CD8-positive, alpha-beta memory T cell (primary cell): ENCODE measurements at regions not wholly inside any gene's neighbourhood (a gene's known extent, or its start where the extent isn't known, plus 50 kb on each side); places are given as distances from the start of the nearest gene placed in this dataset.
A peak's percentile ranks its signal among the peaks of the same experiment; 100 is the strongest.

ENCODE experiments used
- CTCF ChIA-PET: fragments of 350-600 bp; sonication (Branson Sonifier 250); formaldehyde crosslinking; loops from one replicate; lab custom pipeline; 2021; ENCODE audit warnings: antibody characterized with exemption; lab: Charles Lee
- POLR2A ChIA-PET: fragments of 350-600 bp; sonication (Branson Sonifier 250); formaldehyde crosslinking; loops from one replicate; lab custom pipeline; 2021; ENCODE audit warnings: antibody characterized with exemption; lab: Charles Lee
- DNase-seq, 5 donors: peaks; one replicate each; pipeline versions ENCODE4 v3.0.0 to v3.0.0-alpha.2; 2020 to 2022; ENCODE audit warnings: mixed read lengths in 1 of 5
- H3K27ac ChIP-seq: one replicate; pipeline ENCODE4 v1.7.0; 2013; ENCODE audit warnings: low read depth, mild to moderate bottlenecking, low read length, moderate library complexity
- H3K27me3 ChIP-seq: 2 replicates; pipeline ENCODE4 v1.7.0; 2013; ENCODE audit warnings: low read length, mild to moderate bottlenecking; ENCODE audit not compliant: insufficient read depth, poor library complexity, severe bottlenecking
- H3K36me3 ChIP-seq: 2 replicates; pipeline ENCODE4 v1.7.0; 2013; ENCODE audit warnings: mild to moderate bottlenecking, low read length, moderate library complexity; ENCODE audit not compliant: insufficient read depth
- H3K4me1 ChIP-seq: 2 replicates; pipeline ENCODE4 v1.7.0; 2013; ENCODE audit warnings: mild to moderate bottlenecking, low read length, moderate library complexity; ENCODE audit not compliant: insufficient read depth
- H3K4me3 ChIP-seq: 2 replicates; pipeline ENCODE4 v1.7.0; 2013; ENCODE audit warnings: mild to moderate bottlenecking, low read length
- H3K9me3 ChIP-seq: 2 replicates; pipeline ENCODE4 v1.7.0; 2013; ENCODE audit warnings: mild to moderate bottlenecking, low read length
- H3K27ac Mint-ChIP-seq, 8 donors: one replicate each; pipeline ENCODE4 v1.8.0; 2020 to 2021; ENCODE audit warnings: mixed read lengths in 8 of 8, mild to moderate bottlenecking in 6 of 8, inconsistent platforms in 3 of 8, moderate library complexity in 3 of 8
- H3K27me3 Mint-ChIP-seq, 2 donors: one replicate each; pipeline ENCODE4 v1.8.0; 2020 to 2021; ENCODE audit warnings: mixed read lengths in 2 of 2, mild to moderate bottlenecking in 1 of 2, moderate library complexity in 1 of 2
- H3K36me3 Mint-ChIP-seq, 3 donors: one replicate each; pipeline ENCODE4 v1.8.0; 2020 to 2021; ENCODE audit warnings: mixed read lengths in 3 of 3, inconsistent platforms in 1 of 3, mild to moderate bottlenecking in 1 of 3
- H3K4me1 Mint-ChIP-seq, 3 donors: one replicate each; pipeline ENCODE4 v1.8.0; 2020 to 2021; ENCODE audit warnings: mixed read lengths in 3 of 3, inconsistent platforms in 1 of 3, mild to moderate bottlenecking in 1 of 3
- H3K4me3 Mint-ChIP-seq, 7 donors: one replicate each; pipeline ENCODE4 v1.8.0; 2020 to 2021; ENCODE audit warnings: mixed read lengths in 7 of 7, mild to moderate bottlenecking in 6 of 7, moderate library complexity in 4 of 7, inconsistent platforms in 2 of 7
- H3K9me3 Mint-ChIP-seq, 5 donors: one replicate each; pipeline ENCODE4 v1.8.0; 2020 to 2022; ENCODE audit warnings: mixed read lengths in 5 of 5, mild to moderate bottlenecking in 3 of 5, moderate library complexity in 2 of 5, inconsistent platforms in 1 of 5

GRCh38 chr10:8304861-8305260 is 250.4 kb downstream of the GATA3 start:
- ChIA-PET CTCF (no interaction called here), POLR2A (no interaction called here)
- H3K36me3 ChIP-seq = no peaks in the 10 kb centered on the region
- no peaks in the 10 kb centered on the region for H3K27me3 ChIP-seq
- Mint-ChIP-seq H3K27me3 (peaks cover 15 to 21% of the 10 kb centered on the region in 2 donors), H3K9me3 (no peaks in the 10 kb centered on the region), H3K27ac (peak overlapping the region in 1 of 8 donors; percentile 33), H3K4me1 (peaks cover 0 to 7% (median 0%) of the 10 kb centered on the region in 3 donors), H3K36me3 (no peaks in the 10 kb centered on the region), H3K4me3 (no peak overlapping the region)
- no peaks in the 10 kb centered on the region for H3K9me3 ChIP-seq
- no peak overlapping the region for H3K4me3 ChIP-seq
- H3K4me1 ChIP-seq = no peaks in the 10 kb centered on the region
- no peak for DNase-seq
- no peak overlapping the region for H3K27ac ChIP-seq

- ChIA-PET CTCF (no interaction called here), POLR2A (no interaction called here)
- Histone ChIP-seq H3K4me1 (no peaks in the 10 kb centered on the region), H3K27me3 (no peaks in the 10 kb centered on the region), H3K27ac (no peak overlapping the region), H3K9me3 (no peaks in the 10 kb centered on the region), H3K4me3 (no peak overlapping the region), H3K36me3 (no peaks in the 10 kb centered on the region)
- DNase-seq = no peak
- peaks cover 15 to 17% of the 10 kb centered on the region in 2 donors for H3K27me3 Mint-ChIP-seq
- H3K4me3 Mint-ChIP-seq = no peak overlapping the region
- H3K4me1 Mint-ChIP-seq = peaks cover 0 to 7% (median 0%) of the 10 kb centered on the region in 3 donors
- peak overlapping the region in 1 of 8 donors; percentile 43 for H3K27ac Mint-ChIP-seq
- H3K36me3 Mint-ChIP-seq = no peaks in the 10 kb centered on the region
- no peaks in the 10 kb centered on the region for H3K9me3 Mint-ChIP-seq
Measured at GRCh38 chr10:8305876-8306652, 251.6 kb downstream of the GATA3 start.

GRCh38 chr10:8306685-8307364 is 252.3 kb downstream of the GATA3 start:
- Mint-ChIP-seq H3K27me3 (peaks cover 15 to 16% of the 10 kb centered on the region in 2 donors), H3K4me3 (no peak overlapping the region), H3K4me1 (peaks cover 0 to 7% (median 0%) of the 10 kb centered on the region in 3 donors), H3K27ac (peak overlapping the region in 1 of 8 donors; percentile 43), H3K36me3 (no peaks in the 10 kb centered on the region), H3K9me3 (no peaks in the 10 kb centered on the region)
- Histone ChIP-seq H3K27me3 (no peaks in the 10 kb centered on the region), H3K9me3 (no peaks in the 10 kb centered on the region), H3K36me3 (no peaks in the 10 kb centered on the region), H3K27ac (no peak overlapping the region), H3K4me3 (no peak overlapping the region), H3K4me1 (no peaks in the 10 kb centered on the region)
- POLR2A ChIA-PET = no interaction called here
- CTCF ChIA-PET = no interaction called here
- no peak for DNase-seq

- Mint-ChIP-seq H3K9me3 (no peaks in the 10 kb centered on the region), H3K27me3 (peaks cover 0 to 2% of the 10 kb centered on the region in 2 donors)
- POLR2A ChIA-PET = no interaction called here
Measured at GRCh38 chr10:8310930-8311329, 256.4 kb downstream of the GATA3 start.

GRCh38 chr10:8311526-8312070 is 257.1 kb downstream of the GATA3 start:
- H3K27ac ChIP-seq = no peak overlapping the region

More at GRCh38 chr10:8310930-8311329, 256.4 kb downstream of the GATA3 start:
- Mint-ChIP-seq H3K27ac (no peak overlapping the region), H3K4me1 (peaks cover 0 to 5% (median 0%) of the 10 kb centered on the region in 3 donors), H3K36me3 (no peaks in the 10 kb centered on the region), H3K4me3 (no peak overlapping the region)
- Histone ChIP-seq H3K36me3 (no peaks in the 10 kb centered on the region), H3K9me3 (no peaks in the 10 kb centered on the region), H3K27me3 (no peaks in the 10 kb centered on the region), H3K4me1 (no peaks in the 10 kb centered on the region), H3K4me3 (no peak overlapping the region), H3K27ac (no peak overlapping the region)
- CTCF ChIA-PET = no interaction called here
- no peak for DNase-seq

GRCh38 chr10:8312079-8312478 is 257.6 kb downstream of the GATA3 start:
- H3K4me3 Mint-ChIP-seq = no peak overlapping the region
- H3K36me3 ChIP-seq = no peaks in the 10 kb centered on the region
- peaks cover 0 to 8% (median 0%) of the 10 kb centered on the region in 3 donors for H3K4me1 Mint-ChIP-seq
- no peak overlapping the region for H3K4me3 ChIP-seq
- CTCF ChIA-PET = no interaction called here
- no peak for DNase-seq
- H3K27ac Mint-ChIP-seq = peak overlapping the region in 1 of 8 donors; percentile 2
- H3K36me3 Mint-ChIP-seq = no peaks in the 10 kb centered on the region
- no peaks in the 10 kb centered on the region for H3K4me1 ChIP-seq
- H3K27me3 Mint-ChIP-seq = peaks cover 0 to 1% of the 10 kb centered on the region in 2 donors
- H3K9me3 ChIP-seq = no peaks in the 10 kb centered on the region
- POLR2A ChIA-PET = no interaction called here
- no peaks in the 10 kb centered on the region for H3K9me3 Mint-ChIP-seq
- no peaks in the 10 kb centered on the region for H3K27me3 ChIP-seq
- H3K27ac ChIP-seq = no peak overlapping the region

More at GRCh38 chr10:8311526-8312070, 257.1 kb downstream of the GATA3 start:
- peak overlapping the region in 1 of 8 donors; percentile 22 for H3K27ac Mint-ChIP-seq
- H3K36me3 ChIP-seq = no peaks in the 10 kb centered on the region
- no peak for DNase-seq
- H3K9me3 Mint-ChIP-seq = no peaks in the 10 kb centered on the region
- H3K4me3 Mint-ChIP-seq = no peak overlapping the region
- no peak overlapping the region for H3K4me3 ChIP-seq
- H3K4me1 Mint-ChIP-seq = peaks cover 0 to 8% (median 0%) of the 10 kb centered on the region in 3 donors
- H3K4me1 ChIP-seq = no peaks in the 10 kb centered on the region
- ChIA-PET POLR2A (no interaction called here), CTCF (no interaction called here)
- H3K9me3 ChIP-seq = no peaks in the 10 kb centered on the region
- peaks cover 0 to 1% of the 10 kb centered on the region in 2 donors for H3K27me3 Mint-ChIP-seq
- H3K36me3 Mint-ChIP-seq = no peaks in the 10 kb centered on the region
- no peaks in the 10 kb centered on the region for H3K27me3 ChIP-seq

- Mint-ChIP-seq H3K9me3 (no peaks in the 10 kb centered on the region), H3K27me3 (no peaks in the 10 kb centered on the region), H3K36me3 (no peaks in the 10 kb centered on the region), H3K4me3 (no peak overlapping the region), H3K27ac (no peak overlapping the region), H3K4me1 (peaks cover 0 to 8% (median 0%) of the 10 kb centered on the region in 3 donors)
- Histone ChIP-seq H3K36me3 (no peaks in the 10 kb centered on the region), H3K27me3 (no peaks in the 10 kb centered on the region), H3K9me3 (no peaks in the 10 kb centered on the region), H3K27ac (no peak overlapping the region), H3K4me3 (no peak overlapping the region), H3K4me1 (no peaks in the 10 kb centered on the region)
- DNase-seq = no peak
- POLR2A ChIA-PET = no interaction called here
- CTCF ChIA-PET = no interaction called here
Measured at GRCh38 chr10:8312781-8313180, 258.3 kb downstream of the GATA3 start.

- Mint-ChIP-seq H3K4me3 (no peak overlapping the region), H3K27ac (peak overlapping the region in 2 of 8 donors; percentile 9 to 36), H3K36me3 (no peaks in the 10 kb centered on the region), H3K9me3 (no peaks in the 10 kb centered on the region), H3K4me1 (peaks cover 0 to 8% (median 0%) of the 10 kb centered on the region in 3 donors), H3K27me3 (no peaks in the 10 kb centered on the region)
- no peak for DNase-seq
- Histone ChIP-seq H3K27me3 (no peaks in the 10 kb centered on the region), H3K36me3 (no peaks in the 10 kb centered on the region), H3K9me3 (no peaks in the 10 kb centered on the region), H3K4me3 (no peak overlapping the region), H3K27ac (no peak overlapping the region), H3K4me1 (no peaks in the 10 kb centered on the region)
- POLR2A ChIA-PET = interaction anchor here (0.6 kb wide), 1 partner anchor 288 kb away, joined by 4 read pairs; no protein-coding TSS in a partner anchor
- CTCF ChIA-PET = interaction anchor here (1.2 kb wide), 1 partner anchor 18 kb away, joined by 5 read pairs; no protein-coding TSS in a partner anchor
Measured at GRCh38 chr10:8314486-8314885, 260.0 kb downstream of the GATA3 start.
